Left forelimb (tissue), 1 donor: ENCODE measurements at regions not wholly inside any gene's neighbourhood (a gene's known extent, or its start where the extent isn't known, plus 50 kb on each side); places are given as distances from the start of the nearest gene placed in this dataset.

Source experiments
- DNase-seq: peaks from one replicate; pipeline ENCODE4 v3.0.0-alpha.2; 2018; ENCODE audit warnings: low spot score

- no peak for DNase-seq
These were observed 947.9 kb downstream of the PDHA2 start for GRCh38 chr4:96787766-96788165.

GRCh38 chr4:96809563-96809962 is 969.7 kb downstream of the PDHA2 start:
- DNase-seq: no peak

GRCh38 chr4:96827086-96827485 is 987.2 kb downstream of the PDHA2 start:
- no peak for DNase-seq

- no peak for DNase-seq
These were observed 993.9 kb downstream of the PDHA2 start for GRCh38 chr4:96833831-96834230.

- no peak for DNase-seq
These were observed 996.1 kb downstream of the PDHA2 start for GRCh38 chr4:96835991-96836390.

- DNase-seq: no peak
These were observed 999.5 kb downstream of the PDHA2 start for GRCh38 chr4:96839441-96839840.

GRCh38 chr4:96841801-96842200 is 1001.9 kb downstream of the PDHA2 start:
- no peak for DNase-seq

- no peak for DNase-seq
These were observed 1005.1 kb downstream of the PDHA2 start for GRCh38 chr4:96844858-96845490.

GRCh38 chr4:96845819-96846218 is 1005.9 kb downstream of the PDHA2 start:
- DNase-seq: no peak

- no peak for DNase-seq
These were observed 1034.8 kb downstream of the PDHA2 start for GRCh38 chr4:96874657-96875056.

GRCh38 chr4:96879527-96879926 is 1039.6 kb downstream of the PDHA2 start:
- no peak for DNase-seq

GRCh38 chr4:96887857-96888256 is 1048.0 kb downstream of the PDHA2 start:
- DNase-seq: no peak

GRCh38 chr4:96894621-96895020 is 1054.7 kb downstream of the PDHA2 start:
- no peak for DNase-seq

GRCh38 chr4:96895826-96896225 is 1055.9 kb downstream of the PDHA2 start:
- no peak for DNase-seq

GRCh38 chr4:96912716-96913115 is 1072.8 kb downstream of the PDHA2 start:
- DNase-seq: no peak

- no peak for DNase-seq
These were observed 1073.7 kb downstream of the PDHA2 start for GRCh38 chr4:96913441-96914080.

- no peak for DNase-seq
These were observed 1076.8 kb downstream of the PDHA2 start for GRCh38 chr4:96916711-96917110.

- no peak for DNase-seq
These were observed 1097.0 kb downstream of the PDHA2 start for GRCh38 chr4:96936886-96937285.

GRCh38 chr4:96946552-96946951 is 1106.7 kb downstream of the PDHA2 start:
- DNase-seq: no peak

GRCh38 chr4:96952610-96953009 is 1112.7 kb downstream of the PDHA2 start:
- DNase-seq: no peak

- no peak for DNase-seq
These were observed 1115.3 kb downstream of the PDHA2 start for GRCh38 chr4:96955226-96955625.

- no peak for DNase-seq
These were observed 1115.8 kb downstream of the PDHA2 start for GRCh38 chr4:96955691-96956090.

- no peak for DNase-seq
These were observed 1129.6 kb downstream of the PDHA2 start for GRCh38 chr4:96969455-96969854.

- no peak for DNase-seq
These were observed 1133.0 kb downstream of the PDHA2 start for GRCh38 chr4:96972920-96973319.
